GM12872 (cell line): ENCODE measurements at regions not wholly inside any gene's neighbourhood (a gene's known extent, or its start where the extent isn't known, plus 50 kb on each side); places are given as distances from the start of the nearest gene placed in this dataset.

Experiments
- CTCF ChIP-seq: IDR thresholded peaks from 3 replicates; pipeline ENCODE4 v1.5.1; 2011; ENCODE audit warnings: low read depth, mild to moderate bottlenecking, low read length, moderate library complexity; ENCODE audit not compliant: insufficient read depth

- TF ChIP-seq CTCF = no peak
Measured at GRCh38 chr15:47614360-47615011, 102.8 kb upstream of the SEMA6D start.

DNA sequence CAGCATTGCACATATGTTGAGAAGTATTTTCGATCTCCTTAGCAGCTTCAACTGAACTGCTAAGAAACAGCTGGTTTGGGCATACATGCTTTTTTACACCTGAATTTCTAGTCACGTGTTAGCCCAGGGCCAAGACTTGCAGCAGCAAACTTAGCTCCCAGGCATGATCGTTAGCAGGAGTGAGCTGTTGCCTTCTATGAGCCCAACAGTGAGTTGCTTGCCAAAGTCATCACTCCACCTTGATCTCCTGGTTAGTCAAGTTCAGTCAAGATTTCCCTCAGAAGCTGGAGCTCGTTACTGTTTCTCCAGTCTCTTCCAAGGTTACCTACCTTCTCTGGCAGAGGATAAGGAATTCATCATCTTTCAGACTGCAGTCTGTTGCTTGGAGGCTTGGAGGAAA lies 100.4 kb upstream of the SEMA6D start:
- TF ChIP-seq CTCF = no peak

- no peak for TF ChIP-seq CTCF
Measured at GRCh38 chr15:47618241-47618640, 99.1 kb upstream of the SEMA6D start.

DNA sequence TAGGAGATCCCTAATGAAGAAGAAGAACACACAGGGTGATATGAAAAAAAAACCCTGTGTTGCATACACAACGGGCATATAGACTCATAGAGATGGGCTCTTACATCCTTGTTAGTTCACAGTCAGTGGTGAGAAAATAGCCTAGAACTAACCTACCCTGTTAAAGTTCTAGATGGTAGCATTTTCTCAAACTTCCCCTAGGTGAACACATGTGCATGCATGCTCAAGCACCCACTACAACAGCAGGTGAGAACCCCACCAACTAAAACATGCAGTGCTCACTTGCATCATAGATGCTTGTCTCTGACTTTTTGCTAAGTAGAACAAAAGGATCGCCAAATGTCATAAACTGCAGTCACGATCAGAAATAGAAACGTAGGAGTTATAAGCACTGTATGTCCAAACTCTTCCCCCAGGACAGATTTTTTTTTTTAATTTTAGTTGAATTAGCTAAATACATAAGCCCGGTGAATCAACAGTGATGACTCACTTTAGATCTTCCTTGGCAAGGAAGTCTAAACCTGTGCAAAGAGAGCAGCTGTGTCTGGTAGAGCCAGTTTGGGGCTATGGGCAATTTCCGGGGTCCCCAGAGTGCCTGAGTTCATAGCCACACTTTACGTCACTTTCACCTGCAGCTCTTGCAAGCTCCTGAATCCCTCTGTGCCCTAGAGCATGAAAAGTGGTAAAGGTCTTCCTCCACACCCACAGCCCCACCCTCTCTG lies 96.2 kb upstream of the SEMA6D start:
- TF ChIP-seq CTCF = no peak

- TF ChIP-seq CTCF = no peak
Measured at GRCh38 chr15:47622055-47622454, 95.2 kb upstream of the SEMA6D start.

DNA sequence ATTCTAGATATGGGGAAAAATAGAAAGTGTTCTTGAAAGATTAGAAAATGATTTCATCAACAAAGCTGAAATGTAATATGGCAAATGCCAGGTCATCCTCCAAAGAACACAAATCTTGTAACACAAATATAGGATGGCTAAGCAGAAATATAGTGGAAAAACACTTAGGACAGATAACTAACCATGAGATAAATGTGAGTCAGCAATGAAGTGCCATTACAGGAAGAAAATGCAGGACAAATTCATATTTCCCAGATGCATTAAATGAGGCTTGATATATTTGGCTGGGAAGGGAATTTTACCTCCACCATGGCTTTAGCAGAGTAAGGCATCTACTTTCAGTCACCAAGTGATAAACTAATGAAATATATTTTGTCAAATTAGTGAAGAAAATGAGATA lies 92.8 kb upstream of the SEMA6D start:
- no peak for TF ChIP-seq CTCF

DNA sequence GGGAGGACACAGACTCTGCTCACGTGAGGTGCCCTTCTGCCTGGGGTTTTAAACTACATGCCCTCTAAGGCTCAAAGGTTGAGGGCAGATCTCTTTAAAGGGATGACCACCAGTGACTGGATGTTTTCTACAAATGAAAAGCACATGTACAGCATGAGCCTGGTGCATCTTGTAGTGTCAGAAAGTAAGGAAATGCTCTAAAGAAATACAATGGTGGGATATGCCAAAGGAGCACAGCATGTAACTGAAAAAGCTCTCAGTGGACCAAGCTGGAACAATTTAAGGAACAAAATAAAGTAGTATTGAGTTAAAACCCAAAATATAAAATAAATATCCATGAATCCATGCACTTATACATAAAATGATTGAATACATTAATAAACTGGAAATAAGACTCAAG lies 78.3 kb upstream of the SEMA6D start:
- TF ChIP-seq CTCF = no peak
